Gastroesophageal sphincter (tissue), 4 donors: ENCODE measurements at regions not wholly inside any gene's neighbourhood (a gene's known extent, or its start where the extent isn't known, plus 50 kb on each side); places are given as distances from the start of the nearest gene placed in this dataset.

Experiments used
- ATAC-seq: fragments of 150-250 bp; one replicate; pipeline ENCODE4 v1.9.1; 2016; ENCODE audit warnings: mild to moderate bottlenecking, moderate library complexity
- H3K27ac ChIP-seq, 4 donors: fragments of 200-600 bp; sonication (generic) in 3 of 4; 1 replicate in 3 of 4; 2 replicates in 1 of 4; pipeline ENCODE4 v1.5.1; 2016 to 2019
- H3K27me3 ChIP-seq: fragments of 200-600 bp; sonication (generic); one replicate; pipeline ENCODE4 v1.5.1; 2019
- H3K36me3 ChIP-seq, 2 donors: fragments of 200-600 bp; sonication (generic); one replicate each; pipeline ENCODE4 v1.5.1; 2019; ENCODE audit warnings: control low read depth in 1 of 2
- H3K4me1 ChIP-seq, 3 donors: fragments of 200-600 bp; sonication (generic); 1 replicate in 2 of 3; 2 replicates in 1 of 3; pipeline ENCODE4 v1.5.1; 2016 to 2019; ENCODE audit warnings: control low read depth in 2 of 3
- H3K4me3 ChIP-seq, 2 donors: fragments of 200-600 bp; sonication (generic); one replicate each; pipeline ENCODE4 v1.5.1; 2019; ENCODE audit warnings: mild to moderate bottlenecking in 1 of 2, moderate library complexity in 1 of 2
- H3K9me3 ChIP-seq, 3 donors: fragments of 200-600 bp; sonication (generic); one replicate each; pipeline ENCODE4 v1.5.1; 2017 to 2019; ENCODE audit warnings: control low read depth in 2 of 3
- CTCF ChIP-seq, 4 experiments: fragments of 200-600 bp in 2 of 4; fragments of 450-650 bp in 2 of 4; sonication (generic) in 1 of 4; IDR thresholded peaks; one replicate each; pipeline ENCODE4 v1.5.1; 2017 to 2019; ENCODE audit warnings: antibody characterized with exemption in 4 of 4, mild to moderate bottlenecking in 2 of 4, moderate library complexity in 2 of 4
- EP300 ChIP-seq: sonication (generic); formaldehyde crosslinking; IDR thresholded peaks from one replicate; pipeline ENCODE4 v1.6.1; 2017; ENCODE audit warnings: antibody characterized with exemption, mild to moderate bottlenecking
- POLR2A ChIP-seq, 2 donors: fragments of 450-650 bp; IDR thresholded peaks; one replicate each; pipeline ENCODE4 v1.6.1; 2017; ENCODE audit warnings: antibody characterized with exemption in 2 of 2, mild to moderate bottlenecking in 2 of 2, moderate library complexity in 1 of 2
- POLR2AphosphoS5 ChIP-seq: sonication (generic); formaldehyde crosslinking; IDR thresholded peaks from one replicate; pipeline ENCODE4 v1.6.1; 2017; ENCODE audit warnings: antibody characterized with exemption
- WGBS, 2 donors: methylation state at CpG; one replicate each; pipeline ENCODE4 v1.1.5; 2018; ENCODE audit warnings: low coverage in 1 of 2; 5-methylcytosine and 5-hydroxymethylcytosine counted together

- TF ChIP-seq EP300 (no peak), POLR2A (IDR thresholded peaks at IDR 0.05) (no peak), POLR2AphosphoS5 (no peak), CTCF (IDR thresholded peaks at IDR 0.05) (no peak)
- H3K36me3 ChIP-seq: no peaks in the 10 kb centered on the region
- no peaks in the 10 kb centered on the region for H3K27me3 ChIP-seq
- 14 to 58% methylated on average over 1 of the region's 1 CpG for WGBS, 2 donors
- H3K27ac ChIP-seq: no peak overlapping the region
- ATAC-seq: no peak
- no peak overlapping the region for H3K4me3 ChIP-seq
- H3K9me3 ChIP-seq: no peaks in the 10 kb centered on the region
- H3K4me1 ChIP-seq: no peaks in the 10 kb centered on the region
Observed at GRCh38 chr1:191905781-191906180, 252.5 kb upstream of the RGS18 start.

DNA sequence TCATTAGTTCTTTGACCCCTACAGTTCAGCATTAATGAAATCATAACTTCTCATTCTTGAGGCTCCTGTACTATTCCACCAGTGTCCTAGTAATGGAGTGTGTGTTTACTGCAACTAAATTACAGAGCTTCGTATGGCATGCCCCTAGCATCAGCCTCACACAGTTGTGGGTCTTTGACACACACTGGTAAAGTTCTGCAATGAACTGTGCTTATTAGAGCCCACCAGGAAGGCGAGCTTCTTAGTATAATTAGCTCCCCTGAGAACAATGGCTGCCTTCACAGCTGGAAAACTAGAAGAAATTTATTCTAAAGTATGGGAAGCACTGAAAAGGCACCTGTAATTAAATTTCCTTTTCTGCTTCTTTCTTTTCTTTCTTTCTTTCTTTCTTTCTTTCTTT lies 251.1 kb upstream of the RGS18 start:
- Histone ChIP-seq H3K27me3 (no peaks in the 10 kb centered on the region), H3K4me1 (no peaks in the 10 kb centered on the region), H3K36me3 (no peaks in the 10 kb centered on the region), H3K4me3 (no peak overlapping the region), H3K27ac (no peak overlapping the region), H3K9me3 (no peaks in the 10 kb centered on the region)
- WGBS, 2 donors: 59 to 70% methylated on average over 1 to 2 of the region's 2 CpGs
- ATAC-seq: no peak
- TF ChIP-seq EP300 (no peak), POLR2A (IDR thresholded peaks at IDR 0.05) (no peak), CTCF (IDR thresholded peaks at IDR 0.05) (no peak), POLR2AphosphoS5 (no peak)

- 50 to 85% methylated on average over 2 of the region's 2 CpGs for WGBS, 2 donors
- Histone ChIP-seq H3K27ac (no peak overlapping the region), H3K27me3 (no peaks in the 10 kb centered on the region), H3K36me3 (no peaks in the 10 kb centered on the region), H3K4me3 (no peak overlapping the region), H3K4me1 (no peaks in the 10 kb centered on the region), H3K9me3 (no peaks in the 10 kb centered on the region)
- ATAC-seq: no peak
- TF ChIP-seq POLR2AphosphoS5 (no peak), EP300 (no peak), POLR2A (IDR thresholded peaks at IDR 0.05) (no peak), CTCF (IDR thresholded peaks at IDR 0.05) (no peak)
Observed at GRCh38 chr1:191910245-191910644, 248.0 kb upstream of the RGS18 start.

DNA sequence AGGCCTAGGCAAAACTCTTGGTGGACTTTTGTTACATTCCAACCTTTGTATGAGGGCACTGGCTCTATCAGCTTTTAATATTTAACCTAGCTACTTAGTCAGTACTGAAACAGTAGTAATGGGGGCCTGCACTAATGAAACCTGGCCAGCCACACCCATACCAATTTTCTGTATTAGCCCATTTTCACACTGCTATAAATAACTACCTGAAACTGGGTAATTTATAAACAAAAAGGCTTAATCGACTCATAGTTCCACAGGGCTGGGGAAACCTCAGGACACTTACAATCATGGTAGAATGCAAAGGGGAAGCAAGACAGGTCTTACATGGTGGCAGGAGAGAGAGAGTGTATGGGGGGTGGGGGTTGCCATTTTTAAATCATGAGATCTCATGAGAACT lies 245.7 kb upstream of the RGS18 start:
- Histone ChIP-seq H3K27ac (no peak overlapping the region), H3K4me3 (no peak overlapping the region), H3K4me1 (no peaks in the 10 kb centered on the region), H3K9me3 (no peaks in the 10 kb centered on the region), H3K27me3 (no peaks in the 10 kb centered on the region), H3K36me3 (no peaks in the 10 kb centered on the region)
- TF ChIP-seq POLR2A (IDR thresholded peaks at IDR 0.05) (no peak), POLR2AphosphoS5 (no peak), CTCF (IDR thresholded peaks at IDR 0.05) (no peak), EP300 (no peak)
- WGBS, 2 donors: 100% methylated on average over 1 of the region's 1 CpG; no CpG with 5 or more reads in 1 of the 2 donors
- ATAC-seq: no peak

- H3K27ac ChIP-seq: no peak overlapping the region
- no peaks in the 10 kb centered on the region for H3K36me3 ChIP-seq
- ATAC-seq: no peak
- no peak overlapping the region for H3K4me3 ChIP-seq
- no peaks in the 10 kb centered on the region for H3K9me3 ChIP-seq
- no peaks in the 10 kb centered on the region for H3K4me1 ChIP-seq
- TF ChIP-seq POLR2A (IDR thresholded peaks at IDR 0.05): no peak
- no peaks in the 10 kb centered on the region for H3K27me3 ChIP-seq
Observed at GRCh38 chr1:191913260-191913977, 244.8 kb upstream of the RGS18 start.
